GM19351 (cell line): ENCODE measurements at regions not wholly inside any gene's neighbourhood (a gene's known extent, or its start where the extent isn't known, plus 50 kb on each side); places are given as distances from the start of the nearest gene placed in this dataset.
A peak's percentile ranks its signal among the peaks of the same experiment; 100 is the strongest.
"Not testable (repeated sequence)": the region's sequence is repeated elsewhere in the genome, so short reads cannot be mapped to it uniquely, and the experiment has no call there.

Source experiments
- ATAC-seq: cut with Tn5 transposase; IDR thresholded peaks from one replicate; pipeline ENCODE4 v1.9.1; 2021; ENCODE audit warnings: mild to moderate bottlenecking, moderate library complexity; ENCODE audit not compliant: unreplicated experiment

DNA sequence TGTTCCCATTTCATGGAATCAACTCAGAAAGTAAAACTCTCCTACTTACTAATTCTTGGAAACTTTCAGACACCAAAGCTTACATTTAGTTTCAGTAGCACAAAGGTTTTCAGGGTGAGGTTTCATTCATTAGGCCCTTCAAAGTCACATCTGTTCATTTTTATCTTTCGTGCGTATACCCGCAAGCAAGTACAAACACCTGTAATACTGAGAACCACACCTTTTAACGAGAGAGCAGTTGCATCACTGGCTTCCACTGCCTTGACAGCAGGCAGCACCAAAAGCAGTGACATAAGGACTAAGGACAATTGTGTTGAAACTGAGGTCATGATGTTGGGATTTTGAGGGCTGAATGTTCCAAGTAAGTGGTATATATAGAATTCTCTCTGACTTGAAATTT lies 60.5 kb downstream of the GOLGA6L22 start:
- ATAC-seq = not testable (repeated sequence)

DNA sequence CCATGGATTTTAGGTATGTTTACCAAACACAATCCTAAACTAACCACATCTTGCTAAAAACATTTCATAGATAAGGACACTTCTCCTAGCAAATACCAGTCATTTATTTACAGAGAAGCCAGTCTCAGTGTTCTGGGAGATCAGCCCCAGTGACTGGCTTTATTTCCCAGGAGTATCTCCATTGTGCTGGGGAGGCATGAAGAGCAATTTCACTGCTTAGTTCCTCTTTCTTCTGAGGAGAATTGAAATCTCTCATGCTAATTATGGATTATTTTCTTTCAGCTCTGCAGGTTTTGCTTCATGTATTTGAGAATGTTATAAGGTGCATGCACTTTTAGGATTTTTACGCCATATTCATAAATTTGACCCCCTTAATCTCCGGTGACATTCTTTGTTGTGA lies 67.8 kb downstream of the GOLGA6L22 start:
- ATAC-seq = not testable (repeated sequence)

DNA sequence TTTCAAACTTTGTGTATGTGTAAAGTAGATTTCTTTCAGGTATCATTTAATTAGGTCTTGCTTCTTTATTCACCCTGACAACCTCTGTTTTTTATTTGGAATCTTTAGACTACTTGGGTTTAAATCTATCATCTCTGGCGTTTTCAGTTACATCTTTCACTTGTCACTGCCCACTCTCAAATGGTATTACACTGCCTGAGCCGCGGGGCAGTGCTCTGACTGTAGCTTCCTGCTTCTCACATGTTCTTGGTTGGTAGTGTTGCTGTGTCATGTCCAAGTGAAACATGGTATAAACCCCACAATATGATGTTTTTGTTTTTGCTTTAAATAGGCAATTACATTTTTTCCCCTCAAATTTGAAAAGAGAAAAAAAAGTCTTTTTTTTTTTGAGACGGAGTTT lies 68.3 kb downstream of the GOLGA6L22 start:
- peak; percentile 82 for ATAC-seq

DNA sequence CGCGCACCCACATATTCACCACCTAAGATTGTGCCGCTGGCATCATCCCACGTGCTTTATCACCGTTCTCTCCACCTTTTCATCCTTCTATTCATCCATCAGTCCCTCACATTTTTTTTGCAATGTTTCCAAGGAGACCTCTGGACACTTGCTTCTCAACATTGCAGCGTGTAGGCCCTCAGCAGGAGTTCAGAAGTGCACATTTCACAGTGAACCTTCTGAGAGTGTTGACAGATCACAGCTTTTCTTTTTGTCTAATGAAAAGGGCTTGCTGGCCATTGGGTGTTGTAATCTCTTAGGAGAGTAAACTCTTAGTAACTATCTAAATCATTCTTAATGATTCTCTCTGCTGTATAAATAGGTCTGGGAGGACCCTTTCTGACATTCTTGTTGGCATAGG lies 70.5 kb downstream of the GOLGA6L22 start:
- ATAC-seq = not testable (repeated sequence)

DNA sequence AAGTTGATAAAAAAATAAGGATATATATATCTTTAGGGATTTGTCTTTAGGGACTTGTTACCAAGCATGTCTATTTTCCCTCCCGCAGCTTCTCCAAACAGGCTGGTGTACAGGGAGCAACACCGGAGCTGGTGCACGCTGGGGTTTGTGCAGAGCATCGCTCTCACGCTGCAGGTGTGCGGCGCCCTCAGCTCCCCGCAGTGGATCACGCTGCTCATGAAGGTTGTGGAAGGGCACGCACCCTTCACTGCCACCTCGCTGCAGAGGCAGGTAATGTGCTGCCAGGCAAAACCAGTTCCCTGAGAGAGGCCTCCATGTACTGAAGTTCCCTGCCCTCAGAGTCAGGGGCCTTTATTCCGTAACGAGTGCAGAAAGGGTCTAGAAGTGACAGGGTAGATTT lies 101.0 kb downstream of the GOLGA6L22 start:
- not testable (repeated sequence) for ATAC-seq

DNA sequence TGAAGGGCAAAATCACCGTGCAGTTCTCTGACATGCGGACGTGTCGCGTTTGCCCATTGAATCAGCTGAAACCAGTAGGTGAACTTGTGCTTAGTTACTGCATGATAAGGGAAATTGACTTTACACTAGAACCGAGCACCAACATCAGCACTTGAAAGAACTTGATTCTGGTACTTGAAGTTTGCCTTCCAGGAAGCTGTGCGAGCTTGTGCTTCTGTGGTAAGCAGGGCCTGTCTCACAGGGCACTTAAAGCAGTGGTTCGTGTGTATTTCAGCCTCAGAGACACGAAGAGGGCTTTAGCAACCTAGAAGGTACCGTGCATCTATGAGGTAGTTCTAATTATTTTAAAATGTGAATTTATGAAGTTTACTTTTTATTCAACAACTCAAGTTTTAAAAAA lies 103.0 kb downstream of the GOLGA6L22 start:
- ATAC-seq = not testable (repeated sequence)

DNA sequence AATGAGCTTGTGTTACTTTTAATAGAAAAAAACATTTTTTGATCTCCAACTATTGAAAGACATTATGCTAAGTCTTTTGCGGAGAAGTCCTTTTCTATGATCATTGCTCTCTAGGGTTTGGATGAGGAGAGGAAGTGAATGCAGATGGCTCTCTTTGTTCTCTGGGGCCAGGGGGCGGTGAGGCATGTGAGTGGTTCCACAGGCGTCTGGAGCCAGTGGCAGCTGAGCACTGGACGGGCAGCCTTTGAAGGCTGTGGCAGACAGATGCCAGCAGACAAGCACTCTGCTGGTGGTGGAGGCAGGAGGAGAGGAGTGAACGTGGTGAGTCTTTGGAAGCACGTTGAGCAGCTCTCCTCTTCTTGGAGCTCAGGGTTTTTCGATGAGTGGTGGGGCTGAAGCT lies 107.8 kb downstream of the GOLGA6L22 start:
- ATAC-seq = not testable (repeated sequence)

DNA sequence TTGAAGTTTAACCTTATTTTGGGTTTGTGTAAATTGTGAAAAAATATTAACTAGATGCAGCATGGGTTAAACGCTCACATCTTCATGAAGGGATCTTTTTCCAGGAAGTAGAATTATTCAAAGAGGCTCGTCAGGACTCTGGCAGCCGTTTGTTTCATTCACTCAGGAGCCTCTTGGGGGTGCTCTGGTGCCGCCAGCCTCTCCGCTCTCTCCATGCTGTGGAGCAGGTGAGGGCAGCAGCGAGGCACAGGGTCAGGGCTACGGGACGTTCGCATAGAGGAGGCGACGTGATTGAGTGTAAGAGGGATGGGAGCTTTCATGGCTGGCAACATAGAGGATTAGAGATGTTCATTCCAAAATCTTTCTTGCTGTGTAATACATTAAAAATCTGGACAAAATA lies 110.8 kb downstream of the GOLGA6L22 start:
- ATAC-seq = not testable (repeated sequence)

DNA sequence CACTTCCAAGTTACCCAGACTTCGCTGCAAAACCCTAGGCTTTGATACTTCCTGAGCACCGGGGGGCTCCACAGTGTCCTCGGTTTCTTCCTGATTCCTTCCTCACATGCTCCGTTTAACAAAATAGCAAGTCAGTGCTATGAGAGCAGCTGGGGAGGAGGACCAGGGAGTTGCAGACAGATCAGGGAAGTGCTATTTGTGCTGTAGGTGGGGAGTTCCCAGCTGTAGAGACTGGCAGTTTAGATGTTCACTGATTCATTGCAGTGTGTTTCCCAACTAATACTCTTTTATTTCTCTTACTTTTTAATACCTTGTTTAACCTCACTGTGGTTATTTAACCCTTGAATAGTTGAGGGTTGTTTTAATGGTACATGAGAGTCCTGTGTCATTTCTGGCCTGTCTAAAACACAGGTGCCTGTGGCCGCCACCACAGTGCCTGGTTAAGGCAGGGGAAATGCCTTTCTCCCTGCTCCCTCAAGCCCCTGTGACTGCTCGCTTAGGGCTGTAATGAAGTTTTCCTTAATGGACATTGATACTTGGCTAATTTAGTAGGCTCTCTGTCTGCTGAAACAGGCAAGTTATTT lies 113.5 kb downstream of the GOLGA6L22 start:
- not testable (repeated sequence) for ATAC-seq

DNA sequence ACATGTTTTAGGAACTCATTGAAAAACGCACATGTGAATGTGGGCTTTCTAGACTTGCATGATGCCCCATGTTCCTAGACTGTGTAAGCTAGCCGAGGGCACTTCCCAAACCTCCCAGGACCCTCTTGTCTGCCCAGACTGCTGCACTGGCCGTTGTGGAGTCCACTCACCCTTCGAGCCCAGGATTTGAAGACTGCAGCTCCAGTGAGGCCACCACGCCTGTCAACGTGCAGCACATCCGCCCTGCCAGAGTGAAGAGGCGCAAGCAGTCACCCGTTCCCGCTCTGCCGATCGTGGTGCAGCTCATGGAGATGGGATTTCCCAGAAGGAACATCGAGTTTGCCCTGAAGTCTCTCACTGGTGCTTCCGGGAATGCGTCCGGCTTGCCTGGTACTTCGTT lies 114.1 kb downstream of the GOLGA6L22 start:
- ATAC-seq = not testable (repeated sequence)

DNA sequence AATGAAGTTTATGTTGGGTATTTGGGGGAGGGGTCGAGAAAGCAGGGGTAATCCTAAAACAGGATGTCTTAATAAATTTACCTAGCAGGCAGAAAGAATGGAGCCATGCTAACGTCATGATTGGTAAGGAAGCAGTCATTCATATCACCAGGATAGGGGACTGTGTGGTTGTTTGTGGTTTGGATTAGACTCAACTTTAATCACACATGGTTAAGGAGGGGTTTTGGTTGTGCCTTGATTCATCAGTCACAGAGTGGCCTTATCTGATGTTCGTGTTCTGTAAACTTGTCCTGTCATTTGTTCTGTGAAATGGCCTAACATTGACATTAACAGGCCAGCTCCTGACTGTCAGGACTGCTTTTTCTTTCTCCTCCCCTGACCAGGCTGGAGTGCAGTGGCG lies 119.1 kb downstream of the GOLGA6L22 start:
- ATAC-seq = not testable (repeated sequence)

DNA sequence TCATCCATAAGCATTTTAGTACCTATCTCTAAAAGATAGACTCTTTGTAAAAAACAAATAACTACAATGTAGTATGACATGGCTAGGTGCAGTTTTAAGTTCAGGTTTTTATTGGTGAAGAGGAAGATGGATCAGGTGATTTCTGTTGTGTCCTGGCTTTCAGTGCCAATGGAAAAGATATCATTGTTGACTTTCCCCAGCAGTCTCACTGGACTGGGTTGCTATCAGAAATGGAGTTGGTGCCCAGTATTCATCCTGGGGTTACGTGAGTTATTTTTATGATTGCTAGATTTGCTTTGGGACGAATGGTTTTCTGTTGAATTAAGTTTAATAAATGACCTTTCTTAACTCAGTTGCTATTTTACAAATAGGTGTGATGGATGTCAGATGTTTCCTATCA lies 120.5 kb downstream of the GOLGA6L22 start:
- ATAC-seq = not testable (repeated sequence)

DNA sequence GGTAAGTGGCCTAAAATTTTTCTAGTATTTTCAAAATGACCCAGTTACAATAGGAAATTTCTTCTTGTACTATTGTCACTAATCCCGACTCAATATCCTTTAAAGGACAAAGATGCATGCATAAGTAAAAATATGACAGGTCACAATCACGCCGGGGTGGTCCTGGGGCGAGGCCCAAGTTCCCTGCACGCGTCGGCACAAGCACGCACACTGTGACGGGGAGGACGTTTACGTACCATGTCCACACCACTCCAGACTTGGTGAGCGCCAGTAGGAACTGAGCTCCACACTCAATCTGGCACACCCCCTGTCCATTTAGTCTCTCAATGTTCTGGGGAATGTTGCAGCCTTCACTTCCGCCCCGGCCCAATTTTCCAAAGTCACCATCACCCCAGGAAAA lies 128.7 kb downstream of the GOLGA6L22 start:
- not testable (repeated sequence) for ATAC-seq

DNA sequence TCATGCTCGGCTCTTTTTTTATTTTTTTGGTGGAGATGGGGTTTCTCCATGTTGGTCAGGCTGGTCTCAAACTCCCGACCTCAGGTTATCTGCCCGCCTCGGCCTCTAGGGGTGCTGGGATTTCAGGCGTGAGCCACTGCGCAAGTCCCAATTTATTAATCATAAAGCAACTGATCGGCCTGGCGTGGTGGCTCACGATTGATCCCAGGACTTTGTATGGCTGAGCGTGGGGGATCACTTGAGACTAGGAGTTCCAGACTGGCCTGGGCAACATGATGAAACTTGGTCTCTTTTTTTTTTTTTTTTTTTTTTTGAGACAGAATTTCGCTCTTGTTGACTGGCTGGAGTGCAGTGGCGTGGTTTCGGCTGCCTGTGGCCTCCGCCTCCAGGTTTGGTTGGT lies 139.8 kb downstream of the GOLGA6L22 start:
- ATAC-seq = not testable (repeated sequence)

DNA sequence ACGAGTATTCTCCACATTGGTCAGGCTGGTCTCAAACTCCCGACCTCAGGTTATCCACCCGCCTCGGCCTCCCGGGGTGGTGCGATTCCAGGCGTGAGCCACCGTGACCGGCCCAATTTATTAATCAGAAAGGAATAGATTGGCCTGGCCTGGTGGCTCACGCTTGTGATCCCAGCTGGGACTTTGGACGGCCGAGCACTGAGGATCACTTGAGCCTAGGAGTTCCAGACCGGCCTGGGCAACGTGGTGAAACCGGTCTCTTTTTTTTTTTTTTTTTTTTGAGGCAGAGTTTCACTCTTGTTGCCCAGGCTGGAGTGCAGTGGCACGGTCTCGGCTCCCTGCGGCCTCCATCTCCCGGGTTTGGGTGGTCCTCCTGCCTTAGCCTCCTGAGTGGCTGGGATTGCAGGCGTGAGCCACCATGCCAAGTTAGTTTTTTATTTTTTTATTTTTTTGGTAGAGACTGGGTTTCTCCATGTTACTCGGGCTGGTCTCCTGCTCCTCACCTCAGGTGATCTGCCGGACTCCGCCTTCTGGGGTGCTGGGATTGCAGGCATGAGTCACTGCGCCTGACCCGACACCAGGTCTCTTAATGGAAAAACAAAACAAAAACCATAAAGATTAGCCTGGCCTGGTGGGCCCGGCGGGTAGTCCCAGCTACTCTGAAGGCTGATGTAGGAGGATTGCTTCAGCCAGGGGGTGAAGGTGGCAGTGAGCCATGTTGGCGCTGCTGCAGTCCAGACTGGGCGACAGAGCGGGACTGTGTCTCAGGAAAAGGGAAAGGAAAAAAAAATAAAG lies 141.0 kb downstream of the GOLGA6L22 start:
- ATAC-seq = not testable (repeated sequence)

DNA sequence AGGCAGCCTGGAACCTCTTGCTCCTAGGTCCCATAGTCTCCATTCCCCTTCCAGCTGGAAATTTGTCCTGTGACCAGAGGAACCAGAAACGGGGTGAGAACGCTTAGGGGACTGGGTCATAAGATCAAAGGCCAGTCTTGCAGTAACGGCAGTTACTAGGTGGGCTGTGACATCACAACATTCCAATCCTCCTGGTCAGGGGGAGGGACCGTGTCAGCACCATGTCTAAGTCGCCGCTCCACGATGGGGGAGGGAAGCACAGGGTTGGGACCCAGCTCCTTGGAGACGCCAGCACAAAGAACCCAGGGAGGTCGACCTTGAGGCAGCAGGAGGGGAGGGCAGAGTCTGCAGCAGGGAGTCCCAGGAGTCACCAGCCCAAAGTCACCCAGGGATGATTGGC lies 158.3 kb downstream of the GOLGA6L22 start:
- ATAC-seq = not testable (repeated sequence)

DNA sequence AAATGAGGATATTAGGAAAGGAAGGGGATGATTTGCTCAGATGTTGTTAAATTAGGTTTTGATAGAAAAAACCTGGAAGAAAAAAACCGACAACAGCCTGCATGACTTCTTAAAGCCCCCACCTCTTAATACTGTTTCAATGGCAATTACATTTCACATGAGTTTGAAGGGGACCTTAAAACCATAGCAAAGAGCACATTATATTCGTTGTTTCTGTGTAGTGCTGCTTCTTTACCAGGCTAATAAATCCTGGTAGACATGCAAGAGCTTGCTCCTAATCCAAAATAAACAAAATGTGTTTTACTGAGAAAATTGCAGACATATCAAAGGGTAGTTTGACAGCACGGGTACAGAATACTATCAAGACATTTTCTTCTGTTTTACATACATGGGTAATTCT lies 154.7 kb upstream of the NIPA1 start:
- not testable (repeated sequence) for ATAC-seq

DNA sequence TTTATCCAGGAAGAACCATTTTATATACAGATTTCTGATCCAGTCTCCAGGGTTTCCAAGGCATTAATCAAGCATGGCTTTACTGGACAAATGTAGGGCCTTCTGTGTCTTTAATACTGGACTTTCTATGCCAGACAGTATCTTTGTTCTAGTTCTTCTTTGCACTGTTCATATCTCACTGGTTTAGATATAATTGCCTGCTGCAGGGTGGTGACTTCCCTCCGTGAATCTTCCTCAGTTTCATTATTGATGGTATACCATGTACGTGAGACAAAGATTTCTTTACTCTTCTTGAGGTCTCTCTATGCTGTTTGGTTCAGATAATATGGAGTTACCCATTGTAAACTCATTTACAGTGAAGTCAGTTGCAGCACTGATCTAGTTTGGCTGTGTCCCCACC lies 146.5 kb upstream of the NIPA1 start:
- not testable (repeated sequence) for ATAC-seq

DNA sequence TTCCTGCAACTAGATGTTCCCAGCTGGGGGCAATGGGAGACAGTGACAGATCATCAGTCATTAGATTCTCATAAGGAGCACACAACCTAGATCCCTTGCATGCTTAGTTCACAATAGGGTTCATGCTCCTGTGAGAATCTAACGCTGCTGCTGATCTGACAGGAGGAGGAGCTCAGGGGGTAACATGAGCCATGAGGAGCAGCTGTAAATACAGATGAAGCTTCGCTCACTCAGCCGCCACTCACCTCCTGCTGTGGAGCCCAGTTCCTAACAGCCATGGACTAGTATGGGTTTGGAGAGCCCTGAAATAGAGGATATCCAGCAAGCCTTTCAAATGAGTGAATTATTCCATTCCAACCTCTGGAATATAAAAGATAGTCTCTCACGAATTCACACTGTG lies 137.0 kb upstream of the NIPA1 start:
- ATAC-seq = not testable (repeated sequence)

DNA sequence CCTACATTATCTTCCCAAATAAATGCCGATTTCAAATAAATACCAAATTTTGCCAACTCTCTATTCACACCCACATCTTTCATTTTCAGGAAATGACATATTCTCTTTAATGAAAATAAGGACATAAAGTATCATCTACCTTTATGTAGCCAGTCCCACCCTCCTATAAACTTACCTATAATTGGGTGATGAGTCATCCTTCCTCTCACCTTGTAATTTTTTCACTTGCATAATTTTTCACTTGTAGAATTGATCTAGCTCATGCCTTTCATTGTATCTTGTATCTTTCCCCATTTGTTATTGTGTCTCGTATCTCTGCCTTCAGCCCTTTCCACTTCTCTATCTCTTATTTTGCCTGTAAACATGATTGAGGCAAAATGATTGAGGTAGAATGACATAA lies 135.3 kb upstream of the NIPA1 start:
- ATAC-seq = not testable (repeated sequence)

DNA sequence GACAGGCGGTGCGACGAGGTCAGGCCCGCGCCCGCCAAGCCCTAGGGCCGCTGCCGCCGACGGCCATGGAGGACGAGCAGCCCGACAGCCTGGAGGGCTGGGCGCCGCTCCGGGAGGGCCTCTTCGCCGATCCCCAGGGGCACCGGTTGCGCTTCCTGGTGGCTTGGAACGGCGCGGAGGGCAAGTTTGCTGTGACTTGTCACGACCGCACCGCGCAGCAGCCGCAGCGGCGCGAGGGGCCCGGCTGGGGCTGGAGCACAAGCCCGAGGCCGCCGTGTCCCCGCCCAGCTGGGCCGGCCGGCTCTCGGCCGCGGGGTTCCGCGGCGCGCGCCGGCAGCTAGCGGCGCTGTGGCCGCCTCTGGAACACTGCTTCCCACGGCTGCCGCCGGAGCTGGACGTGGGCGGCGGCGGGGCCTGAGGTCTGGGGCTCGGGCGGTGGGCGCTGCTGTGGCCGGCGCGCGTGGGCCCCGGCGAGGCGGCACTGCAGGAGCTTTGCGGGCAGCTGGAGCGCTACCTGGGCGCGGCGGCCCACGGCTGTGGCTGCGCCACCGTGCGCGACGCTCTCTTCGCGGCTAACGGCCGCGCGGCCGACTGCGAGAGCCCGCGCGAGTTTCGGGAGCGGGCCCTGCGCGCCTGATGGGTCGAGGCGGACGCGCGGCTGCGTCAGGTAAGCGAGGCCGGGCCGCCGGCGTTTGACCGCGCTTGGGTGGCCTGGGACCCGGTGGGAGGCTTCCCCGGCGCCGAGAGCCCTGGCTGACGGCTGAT lies 122.0 kb upstream of the NIPA1 start:
- peak; percentile 63 for ATAC-seq
